ENCODE measurements at regions not wholly inside any gene's neighbourhood (a gene's known extent, or its start where the extent isn't known, plus 50 kb on each side); places are given as distances from the start of the nearest gene placed in this dataset.
"Not testable (repeated sequence)": the region's sequence is repeated elsewhere in the genome, so short reads cannot be mapped to it uniquely, and the experiment has no call there.

- H4K5ac ChIP-seq (ENCODE audit: low read length) = no peak overlapping the region
- H3K4ac ChIP-seq (ENCODE audit: low read depth, low read length) = no peak overlapping the region
- no peak overlapping the region for H2BK15ac ChIP-seq (replicated peaks; ENCODE audit: low read depth)
- H3K27ac ChIP-seq (ENCODE audit: low read depth, low read length) = no peak overlapping the region
- H3K79me1 ChIP-seq (ENCODE audit: low read length) = no peaks in the 10 kb centered on the region
- H3K18ac ChIP-seq (ENCODE audit: low read length) = no peak overlapping the region
- H3K4me2 ChIP-seq (ENCODE audit: low read length) = no peak overlapping the region
- no peaks in the 10 kb centered on the region for H3K79me2 ChIP-seq (ENCODE audit: control insufficient read depth, insufficient read depth, low read length)
- no peak overlapping the region for H2BK120ac ChIP-seq (ENCODE audit: low read depth, low read length)
- no peaks in the 10 kb centered on the region for H3K27me3 ChIP-seq (ENCODE audit: insufficient read depth, low read length, poor library complexity)
- H4K8ac ChIP-seq (ENCODE audit: low read depth, low read length) = no peak overlapping the region
- no peak for DNase-seq
- H3K9ac ChIP-seq (ENCODE audit: low read length) = no peak overlapping the region
- no peaks in the 10 kb centered on the region for H3K4me1 ChIP-seq (ENCODE audit: control insufficient read depth, low read depth, low read length)
- H3K36me3 ChIP-seq (ENCODE audit: control insufficient read depth, insufficient read depth, low read length) = no peaks in the 10 kb centered on the region
- no peak overlapping the region for H3K23ac ChIP-seq (ENCODE audit: low read length)
- H2AK5ac ChIP-seq (ENCODE audit: low read length) = no peak overlapping the region
- H3K4me3 ChIP-seq (ENCODE audit: low read length) = no peak overlapping the region
- H2BK5ac ChIP-seq (ENCODE audit: low read length) = no peak overlapping the region
- H3K56ac ChIP-seq (ENCODE audit: low read length) = no peak overlapping the region
- WGBS (ENCODE audit: extremely low coverage, insufficient coverage, low lambda C conversion rate) = no CpG with 5 or more reads among the region's 2 CpGs
These were observed 128.2 kb downstream of the HS3ST3B1 start for GRCh38 chr17:14429084-14429483.

GRCh38 chr17:14428648-14429029 is 127.8 kb downstream of the HS3ST3B1 start:
- H2BK120ac ChIP-seq (ENCODE audit: low read depth, low read length) = no peak overlapping the region

GRCh38 chr17:14427900-14428647 is 127.2 kb downstream of the HS3ST3B1 start:
- Histone ChIP-seq H2BK5ac (ENCODE audit: low read length) (no peak overlapping the region), H4K5ac (ENCODE audit: low read length) (no peak overlapping the region), H3K27ac (ENCODE audit: low read depth, low read length) (no peak overlapping the region), H2BK15ac (replicated peaks; ENCODE audit: low read depth) (no peak overlapping the region), H4K8ac (ENCODE audit: low read depth, low read length) (no peak overlapping the region), H2BK120ac (ENCODE audit: low read depth, low read length) (no peak overlapping the region), H3K4me2 (ENCODE audit: low read length) (no peak overlapping the region), H3K27me3 (ENCODE audit: insufficient read depth, low read length, poor library complexity) (no peaks in the 10 kb centered on the region), H3K9ac (ENCODE audit: low read length) (no peak overlapping the region), H3K4me1 (ENCODE audit: control insufficient read depth, low read depth, low read length) (no peaks in the 10 kb centered on the region), H3K23ac (ENCODE audit: low read length) (no peak overlapping the region), H3K56ac (ENCODE audit: low read length) (no peak overlapping the region), H3K18ac (ENCODE audit: low read length) (no peak overlapping the region), H2AK5ac (ENCODE audit: low read length) (no peak overlapping the region), H3K4ac (ENCODE audit: low read depth, low read length) (no peak overlapping the region), H3K4me3 (ENCODE audit: low read length) (no peak overlapping the region), H3K79me1 (ENCODE audit: low read length) (no peaks in the 10 kb centered on the region), H3K36me3 (ENCODE audit: control insufficient read depth, insufficient read depth, low read length) (no peaks in the 10 kb centered on the region), H3K79me2 (ENCODE audit: control insufficient read depth, insufficient read depth, low read length) (no peaks in the 10 kb centered on the region)
- no CpG with 5 or more reads among the region's 14 CpGs for WGBS (ENCODE audit: extremely low coverage, insufficient coverage, low lambda C conversion rate)
- DNase-seq = no peak

More at GRCh38 chr17:14428648-14429029, 127.8 kb downstream of the HS3ST3B1 start:
- Histone ChIP-seq H4K5ac (ENCODE audit: low read length) (no peak overlapping the region), H4K8ac (ENCODE audit: low read depth, low read length) (no peak overlapping the region), H2BK5ac (ENCODE audit: low read length) (no peak overlapping the region), H3K27ac (ENCODE audit: low read depth, low read length) (no peak overlapping the region), H3K79me1 (ENCODE audit: low read length) (no peaks in the 10 kb centered on the region), H3K4me2 (ENCODE audit: low read length) (no peak overlapping the region), H3K9ac (ENCODE audit: low read length) (no peak overlapping the region), H3K56ac (ENCODE audit: low read length) (no peak overlapping the region), H3K4me3 (ENCODE audit: low read length) (no peak overlapping the region), H3K18ac (ENCODE audit: low read length) (no peak overlapping the region), H3K36me3 (ENCODE audit: control insufficient read depth, insufficient read depth, low read length) (no peaks in the 10 kb centered on the region), H2AK5ac (ENCODE audit: low read length) (no peak overlapping the region), H2BK15ac (replicated peaks; ENCODE audit: low read depth) (no peak overlapping the region), H3K4me1 (ENCODE audit: control insufficient read depth, low read depth, low read length) (no peaks in the 10 kb centered on the region), H3K23ac (ENCODE audit: low read length) (no peak overlapping the region), H3K79me2 (ENCODE audit: control insufficient read depth, insufficient read depth, low read length) (no peaks in the 10 kb centered on the region), H3K27me3 (ENCODE audit: insufficient read depth, low read length, poor library complexity) (no peaks in the 10 kb centered on the region), H3K4ac (ENCODE audit: low read depth, low read length) (no peak overlapping the region)
- no CpG with 5 or more reads among the region's 1 CpG for WGBS (ENCODE audit: extremely low coverage, insufficient coverage, low lambda C conversion rate)
- DNase-seq = no peak

GRCh38 chr17:14423156-14423555 is 122.3 kb downstream of the HS3ST3B1 start:
- H3K79me1 ChIP-seq (ENCODE audit: low read length); H3K56ac ChIP-seq (ENCODE audit: low read length); H2BK15ac ChIP-seq (replicated peaks; ENCODE audit: low read depth); H3K4me3 ChIP-seq (ENCODE audit: low read length); H2BK5ac ChIP-seq (ENCODE audit: low read length); H3K4me1 ChIP-seq (ENCODE audit: control insufficient read depth, low read depth, low read length); H3K23ac ChIP-seq (ENCODE audit: low read length); H3K27me3 ChIP-seq (ENCODE audit: insufficient read depth, low read length, poor library complexity); H3K27ac ChIP-seq (ENCODE audit: low read depth, low read length); H3K9ac ChIP-seq (ENCODE audit: low read length); H3K4ac ChIP-seq (ENCODE audit: low read depth, low read length); H3K36me3 ChIP-seq (ENCODE audit: control insufficient read depth, insufficient read depth, low read length); H3K79me2 ChIP-seq (ENCODE audit: control insufficient read depth, insufficient read depth, low read length); H2BK120ac ChIP-seq (ENCODE audit: low read depth, low read length); H4K8ac ChIP-seq (ENCODE audit: low read depth, low read length); H4K5ac ChIP-seq (ENCODE audit: low read length); H3K4me2 ChIP-seq (ENCODE audit: low read length); H2AK5ac ChIP-seq (ENCODE audit: low read length); H3K18ac ChIP-seq (ENCODE audit: low read length): not testable (repeated sequence)
- no CpG with 5 or more reads among the region's 8 CpGs for WGBS (ENCODE audit: extremely low coverage, insufficient coverage, low lambda C conversion rate)
- DNase-seq = peak; percentile 13

- no peak for DNase-seq
- Histone ChIP-seq H4K5ac (ENCODE audit: low read length) (no peak overlapping the region), H3K79me2 (ENCODE audit: control insufficient read depth, insufficient read depth, low read length) (no peaks in the 10 kb centered on the region), H3K23ac (ENCODE audit: low read length) (no peak overlapping the region), H3K9ac (ENCODE audit: low read length) (no peak overlapping the region), H3K4me1 (ENCODE audit: control insufficient read depth, low read depth, low read length) (no peaks in the 10 kb centered on the region), H2BK120ac (ENCODE audit: low read depth, low read length) (no peak overlapping the region), H2BK5ac (ENCODE audit: low read length) (no peak overlapping the region), H3K36me3 (ENCODE audit: control insufficient read depth, insufficient read depth, low read length) (no peaks in the 10 kb centered on the region), H3K4ac (ENCODE audit: low read depth, low read length) (no peak overlapping the region), H3K27ac (ENCODE audit: low read depth, low read length) (no peak overlapping the region), H2BK15ac (replicated peaks; ENCODE audit: low read depth) (no peak overlapping the region), H2AK5ac (ENCODE audit: low read length) (no peak overlapping the region), H3K4me2 (ENCODE audit: low read length) (no peak overlapping the region), H4K8ac (ENCODE audit: low read depth, low read length) (no peak overlapping the region), H3K4me3 (ENCODE audit: low read length) (no peak overlapping the region), H3K18ac (ENCODE audit: low read length) (no peak overlapping the region), H3K56ac (ENCODE audit: low read length) (no peak overlapping the region), H3K79me1 (ENCODE audit: low read length) (no peaks in the 10 kb centered on the region), H3K27me3 (ENCODE audit: insufficient read depth, low read length, poor library complexity) (no peaks in the 10 kb centered on the region)
- WGBS (ENCODE audit: extremely low coverage, insufficient coverage, low lambda C conversion rate) = no CpG with 5 or more reads among the region's 1 CpG
These were observed 116.5 kb downstream of the HS3ST3B1 start for GRCh38 chr17:14417336-14417735.

- Histone ChIP-seq H3K27ac (ENCODE audit: low read depth, low read length) (no peak overlapping the region), H2BK120ac (ENCODE audit: low read depth, low read length) (no peak overlapping the region), H3K79me2 (ENCODE audit: control insufficient read depth, insufficient read depth, low read length) (no peaks in the 10 kb centered on the region), H3K4me3 (ENCODE audit: low read length) (no peak overlapping the region), H4K5ac (ENCODE audit: low read length) (no peak overlapping the region), H2BK15ac (replicated peaks; ENCODE audit: low read depth) (no peak overlapping the region), H3K4me1 (ENCODE audit: control insufficient read depth, low read depth, low read length) (no peaks in the 10 kb centered on the region), H3K23ac (ENCODE audit: low read length) (no peak overlapping the region), H3K79me1 (ENCODE audit: low read length) (no peaks in the 10 kb centered on the region), H2AK5ac (ENCODE audit: low read length) (no peak overlapping the region), H3K4ac (ENCODE audit: low read depth, low read length) (no peak overlapping the region), H4K8ac (ENCODE audit: low read depth, low read length) (no peak overlapping the region), H2BK5ac (ENCODE audit: low read length) (no peak overlapping the region), H3K36me3 (ENCODE audit: control insufficient read depth, insufficient read depth, low read length) (no peaks in the 10 kb centered on the region), H3K27me3 (ENCODE audit: insufficient read depth, low read length, poor library complexity) (no peaks in the 10 kb centered on the region), H3K9ac (ENCODE audit: low read length) (no peak overlapping the region), H3K4me2 (ENCODE audit: low read length) (no peak overlapping the region), H3K56ac (ENCODE audit: low read length) (no peak overlapping the region), H3K18ac (ENCODE audit: low read length) (no peak overlapping the region)
- WGBS (ENCODE audit: extremely low coverage, insufficient coverage, low lambda C conversion rate) = no CpG with 5 or more reads among the region's 1 CpG
- DNase-seq = no peak
These were observed 108.4 kb downstream of the HS3ST3B1 start for GRCh38 chr17:14409292-14409691.

All from mesendoderm (in vitro differentiated cells).